ENCODE measurements at regions not wholly inside any gene's neighbourhood (a gene's known extent, or its start where the extent isn't known, plus 50 kb on each side); places are given as distances from the start of the nearest gene placed in this dataset.

DNA sequence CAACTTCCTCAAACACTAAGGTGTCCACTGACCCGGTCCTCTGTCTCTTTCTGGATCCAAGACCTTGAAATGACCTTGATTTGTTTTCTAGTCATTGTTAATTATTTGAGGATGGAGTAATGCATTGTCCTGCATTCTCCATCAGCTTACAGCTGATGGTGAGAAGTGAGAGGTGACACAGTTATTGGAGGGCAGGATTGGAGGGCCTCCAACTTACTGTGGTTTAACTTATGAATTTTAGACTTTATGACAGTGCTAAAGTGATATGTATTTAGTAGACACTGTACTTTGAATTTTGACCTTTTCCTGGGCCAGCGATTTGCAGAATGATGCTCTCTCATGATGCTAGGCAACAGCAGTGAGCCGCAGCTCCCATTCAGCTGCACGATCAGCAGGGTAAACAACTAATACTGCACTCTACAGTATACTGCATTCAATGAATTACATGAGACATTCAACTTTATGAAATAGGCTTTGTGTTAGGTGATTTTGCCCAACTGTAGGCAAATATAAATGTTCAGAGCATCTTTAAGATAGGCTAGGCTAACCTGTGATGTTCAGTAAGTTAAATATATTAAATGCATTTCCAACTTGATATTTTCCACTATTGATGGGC lies 200.0 kb upstream of the MEX3C start:
- no peaks in the 10 kb centered on the region for H3K9me3 ChIP-seq
- no peak overlapping the region for H3K27ac ChIP-seq
- 63% methylated on average over 4 of the region's 4 CpGs for WGBS (ENCODE audit: missing lambda C conversion rate)
- H3K4me3 ChIP-seq: no peak overlapping the region
- TF ChIP-seq ZSCAN20 (CRISPR knock-in tag; IDR thresholded peaks at IDR 0.05) (no peak), HOXB5 (CRISPR knock-in tag; IDR thresholded peaks at IDR 0.05) (no peak), TP53 (CRISPR knock-in tag; IDR thresholded peaks at IDR 0.05) (no peak), ZFP36 (IDR thresholded peaks at IDR 0.05; ENCODE audit: borderline replicate concordance, partially characterized antibody) (no peak), RCOR1 (IDR thresholded peaks at IDR 0.05; ENCODE audit: low read depth, low read length) (no peak), NPAS2 (CRISPR knock-in tag; IDR thresholded peaks at IDR 0.05; ENCODE audit: borderline replicate concordance) (no peak), FOSB (CRISPR knock-in tag; IDR thresholded peaks at IDR 0.05) (no peak), MYC (IDR thresholded peaks at IDR 0.05; ENCODE audit: borderline replicate concordance, low read length) (no peak), E2F6 (IDR thresholded peaks at IDR 0.05; ENCODE audit: borderline replicate concordance, low read depth) (no peak)
- no peak for DNase-seq (ENCODE audit: low read depth in 1 of 2, low spot score in 1 of 2)
- no peak overlapping the region for H3K4me2 ChIP-seq
- POLR2A ChIA-PET: no interaction called here
- H3K4me1 ChIP-seq: no peaks in the 10 kb centered on the region
- no peak for ATAC-seq
- CTCF ChIA-PET: no interaction called here
- FAIRE-seq: no peak

GRCh38 chr18:51398104-51398503 lies 200.6 kb upstream of the MEX3C start:
- DNase-seq (ENCODE audit: low read depth in 1 of 2, low spot score in 1 of 2): no peak
- Histone ChIP-seq H3K4me3 (no peak overlapping the region), H3K4me2 (no peak overlapping the region), H3K27ac (no peak overlapping the region), H3K4me1 (no peaks in the 10 kb centered on the region), H3K9me3 (no peaks in the 10 kb centered on the region)
- ChIA-PET POLR2A (no interaction called here), CTCF (no interaction called here)
- no peak for ATAC-seq
- TF ChIP-seq REST (IDR thresholded peaks at IDR 0.05) (no peak), MAZ (IDR thresholded peaks at IDR 0.05; ENCODE audit: borderline replicate concordance, low read depth, low read length) (no peak), HOXA7 (CRISPR knock-in tag; IDR thresholded peaks at IDR 0.05) (no peak), JUN (IDR thresholded peaks at IDR 0.05) (no peak), CHD4 (IDR thresholded peaks at IDR 0.05; ENCODE audit: borderline replicate concordance) (no peak), ZFP36 (IDR thresholded peaks at IDR 0.05; ENCODE audit: borderline replicate concordance, partially characterized antibody) (no peak), FOXS1 (CRISPR knock-in tag; IDR thresholded peaks at IDR 0.05) (no peak), TP53 (CRISPR knock-in tag; IDR thresholded peaks at IDR 0.05) (no peak), EHMT2 (IDR thresholded peaks at IDR 0.05; ENCODE audit: low read depth) (no peak), POLR2A (IDR thresholded peaks at IDR 0.05; ENCODE audit: low read length) (no peak), NFE2L2 (conservative IDR thresholded peaks at IDR 0.05; ENCODE audit: low read length) (no peak), BCL3 (IDR thresholded peaks at IDR 0.05) (no peak)
- no peak for FAIRE-seq
- 95% methylated on average over 1 of the region's 1 CpG for WGBS (ENCODE audit: missing lambda C conversion rate)

Data from A549 (cell line).